Vagina (tissue), 2 donors: ENCODE measurements at regions not wholly inside any gene's neighbourhood (a gene's known extent, or its start where the extent isn't known, plus 50 kb on each side); places are given as distances from the start of the nearest gene placed in this dataset.

ENCODE experiments used
- DNase-seq, 2 donors: peaks; one replicate each; pipeline ENCODE4 v3.0.0-alpha.2; 2017; ENCODE audit errors: extremely low spot score in 2 of 2
- H3K27ac ChIP-seq: fragments of 200-600 bp; sonication (generic); one replicate; pipeline ENCODE4 v1.5.1; 2019
- H3K27me3 ChIP-seq: fragments of 200-600 bp; sonication (generic); one replicate; pipeline ENCODE4 v1.5.1; 2019
- H3K36me3 ChIP-seq, 2 donors: fragments of 200-600 bp; sonication (generic); one replicate each; pipeline ENCODE4 v1.5.1; 2017 to 2019
- H3K4me1 ChIP-seq: fragments of 200-600 bp; sonication (generic); one replicate; pipeline ENCODE4 v1.5.1; 2019
- H3K4me3 ChIP-seq, 2 donors: fragments of 200-600 bp; sonication (generic); 1 replicate in 1 of 2; 2 replicates in 1 of 2; pipeline ENCODE4 v1.5.1; 2016 to 2019
- H3K9me3 ChIP-seq: fragments of 200-600 bp; sonication (generic); one replicate; pipeline ENCODE4 v1.5.1; 2019
- POLR2A ChIP-seq, 2 donors: fragments of 450-650 bp; IDR thresholded peaks; one replicate each; pipeline ENCODE4 v1.6.1; 2017; ENCODE audit warnings: antibody characterized with exemption in 2 of 2, mild to moderate bottlenecking in 2 of 2, moderate library complexity in 2 of 2
- POLR2AphosphoS5 ChIP-seq, 2 donors: sonication (generic); formaldehyde crosslinking; IDR thresholded peaks; one replicate each; pipeline ENCODE4 v1.9.0; 2017; ENCODE audit warnings: antibody characterized with exemption in 2 of 2, mild to moderate bottlenecking in 2 of 2, low read depth in 1 of 2; ENCODE audit not compliant: insufficient read depth in 1 of 2
- intact Hi-C: fragments of 100-400 bp; cut with DNase I; formaldehyde crosslinking; loops from one replicate; pipeline ENCODE4 v1.15.1; 2023
- TF ChIP-seq, protein P1 (sequence below), 3 experiments: fragments of 450-650 bp in 2 of 3; fragments of 200-600 bp in 1 of 3; sonication (generic) in 1 of 3; IDR thresholded peaks; one replicate each; pipeline ENCODE4 v1.5.1; 2017 to 2019; ENCODE audit warnings: antibody characterized with exemption in 3 of 3, mild to moderate bottlenecking in 2 of 3, moderate library complexity in 2 of 3

- intact Hi-C loops: no loop called here
- Histone ChIP-seq H3K36me3 (no peaks in the 10 kb centered on the region), H3K9me3 (no peaks in the 10 kb centered on the region), H3K4me3 (no peak overlapping the region), H3K4me1 (no peaks in the 10 kb centered on the region), H3K27me3 (no peaks in the 10 kb centered on the region), H3K27ac (no peak overlapping the region)
- TF ChIP-seq, protein P1, sequence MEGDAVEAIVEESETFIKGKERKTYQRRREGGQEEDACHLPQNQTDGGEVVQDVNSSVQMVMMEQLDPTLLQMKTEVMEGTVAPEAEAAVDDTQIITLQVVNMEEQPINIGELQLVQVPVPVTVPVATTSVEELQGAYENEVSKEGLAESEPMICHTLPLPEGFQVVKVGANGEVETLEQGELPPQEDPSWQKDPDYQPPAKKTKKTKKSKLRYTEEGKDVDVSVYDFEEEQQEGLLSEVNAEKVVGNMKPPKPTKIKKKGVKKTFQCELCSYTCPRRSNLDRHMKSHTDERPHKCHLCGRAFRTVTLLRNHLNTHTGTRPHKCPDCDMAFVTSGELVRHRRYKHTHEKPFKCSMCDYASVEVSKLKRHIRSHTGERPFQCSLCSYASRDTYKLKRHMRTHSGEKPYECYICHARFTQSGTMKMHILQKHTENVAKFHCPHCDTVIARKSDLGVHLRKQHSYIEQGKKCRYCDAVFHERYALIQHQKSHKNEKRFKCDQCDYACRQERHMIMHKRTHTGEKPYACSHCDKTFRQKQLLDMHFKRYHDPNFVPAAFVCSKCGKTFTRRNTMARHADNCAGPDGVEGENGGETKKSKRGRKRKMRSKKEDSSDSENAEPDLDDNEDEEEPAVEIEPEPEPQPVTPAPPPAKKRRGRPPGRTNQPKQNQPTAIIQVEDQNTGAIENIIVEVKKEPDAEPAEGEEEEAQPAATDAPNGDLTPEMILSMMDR (IDR thresholded peaks at IDR 0.05): no peak
- TF ChIP-seq POLR2AphosphoS5 (IDR thresholded peaks at IDR 0.05; ENCODE audit: insufficient read depth in 1 of 2, low read depth in 1 of 2) (no peak), POLR2A (IDR thresholded peaks at IDR 0.05) (no peak)
- no peak for DNase-seq
Observed at GRCh38 chr2:84314250-84314649, 144.8 kb downstream of the SUCLG1 start.

DNA sequence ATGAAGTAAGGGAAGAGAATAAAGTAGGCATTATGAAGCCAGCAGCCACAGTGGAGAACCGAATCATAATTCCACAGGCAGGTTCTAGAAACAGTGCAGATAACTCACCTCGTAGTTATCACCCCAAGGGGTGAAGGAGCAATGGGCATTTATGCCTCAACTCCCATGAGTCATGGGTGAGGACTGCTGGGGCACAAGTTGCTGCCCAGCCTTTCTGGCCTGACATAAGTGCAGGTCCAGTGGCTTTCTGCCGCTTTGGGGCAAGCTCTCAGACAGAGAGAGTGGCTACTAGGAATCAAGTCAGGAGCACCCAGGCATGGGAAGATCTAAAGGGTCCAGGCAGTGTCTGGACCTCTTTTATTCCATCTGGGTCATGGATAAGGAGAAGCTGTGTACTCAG lies 149.8 kb downstream of the SUCLG1 start:
- DNase-seq: no peak
- H3K4me3 ChIP-seq: no peak overlapping the region
- TF ChIP-seq, protein P1 (IDR thresholded peaks at IDR 0.05): no peak
- no peak overlapping the region for H3K27ac ChIP-seq
- intact Hi-C loops: no loop called here
- no peaks in the 10 kb centered on the region for H3K9me3 ChIP-seq
- H3K36me3 ChIP-seq: no peaks in the 10 kb centered on the region
- no peaks in the 10 kb centered on the region for H3K27me3 ChIP-seq
- no peaks in the 10 kb centered on the region for H3K4me1 ChIP-seq

GRCh38 chr2:84306361-84306760 lies 152.7 kb downstream of the SUCLG1 start:
- DNase-seq: no peak
- Histone ChIP-seq H3K27ac (no peak overlapping the region), H3K9me3 (no peaks in the 10 kb centered on the region), H3K4me1 (no peaks in the 10 kb centered on the region), H3K4me3 (no peak overlapping the region), H3K36me3 (no peaks in the 10 kb centered on the region), H3K27me3 (no peaks in the 10 kb centered on the region)
- no peak for TF ChIP-seq POLR2A (IDR thresholded peaks at IDR 0.05)
- TF ChIP-seq POLR2AphosphoS5 (IDR thresholded peaks at IDR 0.05; ENCODE audit: insufficient read depth in 1 of 2, low read depth in 1 of 2): no peak
- TF ChIP-seq, protein P1 (IDR thresholded peaks at IDR 0.05): no peak
- intact Hi-C loops: no loop called here

DNA sequence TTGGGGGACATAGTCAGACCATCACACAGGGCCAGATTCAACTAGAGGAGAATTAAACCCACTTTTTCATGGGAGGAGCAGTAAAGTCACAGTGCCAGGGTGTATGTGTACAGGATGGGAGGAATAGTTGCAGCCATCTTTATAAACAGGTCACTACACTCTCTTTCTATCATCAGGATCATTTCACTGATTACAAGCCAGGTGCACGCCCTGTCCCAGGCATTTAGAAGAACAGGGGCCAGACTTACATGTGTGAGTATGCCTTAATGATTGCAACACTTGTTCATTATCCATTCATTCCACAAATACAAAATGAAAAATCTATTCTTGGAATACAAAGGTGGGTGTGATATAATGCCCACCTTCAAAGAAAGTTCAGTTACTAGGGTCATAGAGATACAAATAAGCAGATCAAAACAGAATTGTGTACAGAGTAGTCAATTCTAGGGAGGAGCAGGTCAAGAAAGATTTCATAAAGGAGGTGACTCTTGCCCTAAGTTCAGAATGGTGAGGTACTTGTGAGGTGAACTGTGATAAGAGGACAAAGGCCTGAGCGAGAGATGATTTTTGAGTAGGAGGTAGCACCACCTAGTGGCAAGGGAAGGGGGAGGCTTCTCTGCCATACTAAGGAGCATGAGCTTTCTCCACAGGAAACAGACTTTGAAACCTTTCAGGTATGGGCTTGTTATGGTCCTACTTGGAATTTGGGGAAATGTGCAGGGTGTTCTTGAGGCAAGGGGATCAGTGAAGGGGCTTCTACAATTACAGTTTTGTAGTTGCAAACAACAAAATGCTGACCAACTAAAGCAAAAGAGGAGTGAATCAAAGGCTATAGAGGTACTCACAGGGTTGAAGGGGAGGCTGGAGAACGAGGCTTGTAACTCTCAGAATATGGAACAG lies 156.3 kb downstream of the SUCLG1 start:
- Histone ChIP-seq H3K36me3 (no peaks in the 10 kb centered on the region), H3K9me3 (no peaks in the 10 kb centered on the region), H3K27me3 (no peaks in the 10 kb centered on the region), H3K4me3 (no peak overlapping the region), H3K27ac (no peak overlapping the region), H3K4me1 (no peaks in the 10 kb centered on the region)
- TF ChIP-seq, protein P1 (IDR thresholded peaks at IDR 0.05): peak in 1 of 3 experiments; percentile 8
- no peak for TF ChIP-seq POLR2AphosphoS5 (IDR thresholded peaks at IDR 0.05; ENCODE audit: insufficient read depth in 1 of 2, low read depth in 1 of 2)
- intact Hi-C loops: no loop called here
- no peak for DNase-seq

GRCh38 chr2:84301717-84302116 lies 157.4 kb downstream of the SUCLG1 start:
- intact Hi-C loops: no loop called here
- no peak overlapping the region for H3K4me3 ChIP-seq
- TF ChIP-seq, protein P1 (IDR thresholded peaks at IDR 0.05): no peak
- no peaks in the 10 kb centered on the region for H3K4me1 ChIP-seq
- H3K27me3 ChIP-seq: no peaks in the 10 kb centered on the region
- H3K27ac ChIP-seq: no peak overlapping the region
- no peaks in the 10 kb centered on the region for H3K36me3 ChIP-seq
- no peaks in the 10 kb centered on the region for H3K9me3 ChIP-seq
- no peak for DNase-seq
